ENCODE measurements at regions not wholly inside any gene's neighbourhood (a gene's known extent, or its start where the extent isn't known, plus 50 kb on each side); places are given as distances from the start of the nearest gene placed in this dataset.

DNA sequence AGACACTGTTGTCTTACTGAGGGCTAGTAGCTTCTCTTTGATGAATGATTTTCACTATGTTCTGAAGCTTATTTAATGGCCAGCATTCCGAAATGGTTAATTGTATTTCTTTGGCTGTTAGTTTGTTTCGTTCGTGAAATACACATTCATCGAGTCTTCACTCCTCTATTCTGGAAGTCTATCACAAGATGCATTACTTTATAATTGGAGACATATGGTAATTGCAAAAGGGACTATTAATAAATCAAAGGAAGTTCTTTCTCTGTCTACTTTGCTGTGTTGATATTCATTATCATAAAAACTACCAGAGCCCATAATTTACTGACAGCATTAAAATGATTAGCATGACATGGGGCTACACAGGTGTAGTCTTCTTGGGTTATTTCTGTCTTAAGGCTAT, 133.8 kb upstream of the IGFBP3 start:
- TF ChIP-seq, protein P1, sequence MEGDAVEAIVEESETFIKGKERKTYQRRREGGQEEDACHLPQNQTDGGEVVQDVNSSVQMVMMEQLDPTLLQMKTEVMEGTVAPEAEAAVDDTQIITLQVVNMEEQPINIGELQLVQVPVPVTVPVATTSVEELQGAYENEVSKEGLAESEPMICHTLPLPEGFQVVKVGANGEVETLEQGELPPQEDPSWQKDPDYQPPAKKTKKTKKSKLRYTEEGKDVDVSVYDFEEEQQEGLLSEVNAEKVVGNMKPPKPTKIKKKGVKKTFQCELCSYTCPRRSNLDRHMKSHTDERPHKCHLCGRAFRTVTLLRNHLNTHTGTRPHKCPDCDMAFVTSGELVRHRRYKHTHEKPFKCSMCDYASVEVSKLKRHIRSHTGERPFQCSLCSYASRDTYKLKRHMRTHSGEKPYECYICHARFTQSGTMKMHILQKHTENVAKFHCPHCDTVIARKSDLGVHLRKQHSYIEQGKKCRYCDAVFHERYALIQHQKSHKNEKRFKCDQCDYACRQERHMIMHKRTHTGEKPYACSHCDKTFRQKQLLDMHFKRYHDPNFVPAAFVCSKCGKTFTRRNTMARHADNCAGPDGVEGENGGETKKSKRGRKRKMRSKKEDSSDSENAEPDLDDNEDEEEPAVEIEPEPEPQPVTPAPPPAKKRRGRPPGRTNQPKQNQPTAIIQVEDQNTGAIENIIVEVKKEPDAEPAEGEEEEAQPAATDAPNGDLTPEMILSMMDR (IDR thresholded peaks at IDR 0.05) = no peak
- TF ChIP-seq POLR2A (IDR thresholded peaks at IDR 0.05) = no peak

Measured in adrenal gland (tissue), 5 donors.